ENCODE measurements at regions not wholly inside any gene's neighbourhood (a gene's known extent, or its start where the extent isn't known, plus 50 kb on each side); places are given as distances from the start of the nearest gene placed in this dataset.
"Not testable (repeated sequence)": the region's sequence is repeated elsewhere in the genome, so short reads cannot be mapped to it uniquely, and the experiment has no call there.

GRCh38 chr4:7137326-7138200 lies 54.8 kb upstream of the SORCS2 start:
- CTCF ChIA-PET: no interaction called here
- no peak for TF ChIP-seq CTCF (conservative IDR thresholded peaks at IDR 0.05; ENCODE audit: low read depth)
- H3K27ac ChIP-seq: no peak overlapping the region
- DNase-seq (ENCODE audit: low spot score): no peak
- POLR2A ChIA-PET (ENCODE audit: low non-redundant PET): no interaction called here

GRCh38 chr4:7136351-7136750 lies 56.0 kb upstream of the SORCS2 start:
- DNase-seq (ENCODE audit: low spot score): no peak

GRCh38 chr4:7135389-7135746 lies 57.0 kb upstream of the SORCS2 start:
- no peak for TF ChIP-seq CTCF (conservative IDR thresholded peaks at IDR 0.05; ENCODE audit: low read depth)
- DNase-seq (ENCODE audit: low spot score): no peak
- CTCF ChIA-PET: no interaction called here
- H3K27ac ChIP-seq: peak overlapping the region; percentile 89
- POLR2A ChIA-PET (ENCODE audit: low non-redundant PET): no interaction called here

More at GRCh38 chr4:7136351-7136750, 56.0 kb upstream of the SORCS2 start:
- peak overlapping the region; percentile 89 for H3K27ac ChIP-seq
- TF ChIP-seq CTCF (conservative IDR thresholded peaks at IDR 0.05; ENCODE audit: low read depth): no peak
- CTCF ChIA-PET: no interaction called here
- POLR2A ChIA-PET (ENCODE audit: low non-redundant PET): no interaction called here

- TF ChIP-seq CTCF (conservative IDR thresholded peaks at IDR 0.05; ENCODE audit: low read depth): no peak
- peak; percentile 57 for DNase-seq (ENCODE audit: low spot score)
- POLR2A ChIA-PET (ENCODE audit: low non-redundant PET): no interaction called here
- H3K27ac ChIP-seq: peak overlapping the region; percentile 89
- CTCF ChIA-PET: no interaction called here
Observed at GRCh38 chr4:7134737-7135388, 57.5 kb upstream of the SORCS2 start.

- peak overlapping the region; percentile 89 for H3K27ac ChIP-seq
- CTCF ChIA-PET; POLR2A ChIA-PET (ENCODE audit: low non-redundant PET); DNase-seq (ENCODE audit: low spot score): not testable (repeated sequence)
Observed at GRCh38 chr4:7133818-7134650, 58.3 kb upstream of the SORCS2 start.

GRCh38 chr4:7132730-7133582 lies 59.4 kb upstream of the SORCS2 start:
- no peak for DNase-seq (ENCODE audit: low spot score)
- ChIA-PET CTCF (no interaction called here), POLR2A (ENCODE audit: low non-redundant PET) (no interaction called here)
- peak overlapping the region; percentile 40 for H3K27ac ChIP-seq
- no peak for TF ChIP-seq CTCF (conservative IDR thresholded peaks at IDR 0.05; ENCODE audit: low read depth)
